Hepatocyte (in vitro differentiated cells): ENCODE measurements at regions not wholly inside any gene's neighbourhood (a gene's known extent, or its start where the extent isn't known, plus 50 kb on each side); places are given as distances from the start of the nearest gene placed in this dataset.

Source experiments
- EZH2 ChIP-seq: fragments of 200-600 bp; sonication (generic); IDR thresholded peaks from 2 replicates; pipeline ENCODE4 v1.6.1; 2016; ENCODE audit warnings: antibody characterized with exemption, mild to moderate bottlenecking, borderline replicate concordance
- TF ChIP-seq, protein P1 (sequence below): fragments of 200-600 bp; sonication (generic); IDR thresholded peaks from 2 replicates; pipeline ENCODE4 v1.5.1; 2016; ENCODE audit warnings: antibody characterized with exemption, mild to moderate bottlenecking; ENCODE audit not compliant: poor library complexity

DNA sequence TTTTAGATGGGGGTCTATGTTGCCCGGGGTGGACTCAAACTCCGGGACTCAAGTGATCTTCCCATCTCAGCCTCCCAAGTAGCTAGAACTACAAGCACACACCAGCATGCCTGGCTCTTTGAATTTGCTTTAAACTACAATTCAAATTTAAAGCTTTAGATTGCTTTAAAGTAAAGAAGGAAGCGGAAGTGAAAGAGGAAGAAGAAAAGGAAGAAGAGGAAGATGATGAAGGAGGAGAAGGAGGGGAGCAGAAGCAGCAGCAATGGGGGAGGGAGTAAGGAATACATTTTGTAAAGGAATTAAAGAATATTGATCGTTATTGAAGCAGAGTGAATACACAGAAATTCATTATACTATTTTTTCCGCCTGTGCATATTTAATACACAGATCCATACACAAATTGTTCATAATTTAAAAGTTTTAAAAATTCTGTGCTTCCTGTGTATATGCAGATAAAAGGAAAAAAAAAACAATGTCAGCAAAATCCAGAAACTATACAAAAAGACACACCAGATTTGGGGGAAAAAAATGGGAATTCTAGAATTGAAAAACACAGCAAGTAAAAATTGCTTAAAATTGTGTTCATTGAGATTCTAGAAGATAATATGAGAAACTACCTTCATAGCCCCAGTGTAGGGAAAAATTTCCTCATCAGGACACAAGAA lies 60.8 kb upstream of the KCNMA1 start:
- TF ChIP-seq, protein P1, sequence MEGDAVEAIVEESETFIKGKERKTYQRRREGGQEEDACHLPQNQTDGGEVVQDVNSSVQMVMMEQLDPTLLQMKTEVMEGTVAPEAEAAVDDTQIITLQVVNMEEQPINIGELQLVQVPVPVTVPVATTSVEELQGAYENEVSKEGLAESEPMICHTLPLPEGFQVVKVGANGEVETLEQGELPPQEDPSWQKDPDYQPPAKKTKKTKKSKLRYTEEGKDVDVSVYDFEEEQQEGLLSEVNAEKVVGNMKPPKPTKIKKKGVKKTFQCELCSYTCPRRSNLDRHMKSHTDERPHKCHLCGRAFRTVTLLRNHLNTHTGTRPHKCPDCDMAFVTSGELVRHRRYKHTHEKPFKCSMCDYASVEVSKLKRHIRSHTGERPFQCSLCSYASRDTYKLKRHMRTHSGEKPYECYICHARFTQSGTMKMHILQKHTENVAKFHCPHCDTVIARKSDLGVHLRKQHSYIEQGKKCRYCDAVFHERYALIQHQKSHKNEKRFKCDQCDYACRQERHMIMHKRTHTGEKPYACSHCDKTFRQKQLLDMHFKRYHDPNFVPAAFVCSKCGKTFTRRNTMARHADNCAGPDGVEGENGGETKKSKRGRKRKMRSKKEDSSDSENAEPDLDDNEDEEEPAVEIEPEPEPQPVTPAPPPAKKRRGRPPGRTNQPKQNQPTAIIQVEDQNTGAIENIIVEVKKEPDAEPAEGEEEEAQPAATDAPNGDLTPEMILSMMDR: no peak
- TF ChIP-seq EZH2: no peak
